ENCODE measurements at regions not wholly inside any gene's neighbourhood (a gene's known extent, or its start where the extent isn't known, plus 50 kb on each side); places are given as distances from the start of the nearest gene placed in this dataset.

- Histone ChIP-seq H3K4me2 (ENCODE audit: low read length) (no peak overlapping the region), H2AFZ (no peak overlapping the region), H3K4me1 (peaks cover under 1% of the 10 kb centered on the region), H3K9ac (no peak overlapping the region), H3K27me3 (ENCODE audit: control insufficient read depth, insufficient read depth, low read length) (no peaks in the 10 kb centered on the region), H3K27ac (no peak overlapping the region), H3K4me3 (ENCODE audit: low read depth, low read length) (no peak overlapping the region), H3K36me3 (ENCODE audit: control insufficient read depth, insufficient read depth, low read length) (no peaks in the 10 kb centered on the region), H3K9me3 (ENCODE audit: control insufficient read depth, low read length) (no peaks in the 10 kb centered on the region), H3K79me2 (no peaks in the 10 kb centered on the region)
- no peak for TF ChIP-seq CTCF (IDR thresholded peaks at IDR 0.05)
Measured at GRCh38 chr10:29026802-29027580, 261.9 kb upstream of the LYZL1 start.

- TF ChIP-seq CTCF (IDR thresholded peaks at IDR 0.05): no peak
- Histone ChIP-seq H3K4me1 (peaks cover 10% of the 10 kb centered on the region), H3K9me3 (ENCODE audit: control insufficient read depth, low read length) (no peaks in the 10 kb centered on the region), H3K36me3 (ENCODE audit: control insufficient read depth, insufficient read depth, low read length) (no peaks in the 10 kb centered on the region), H3K4me2 (ENCODE audit: low read length) (no peak overlapping the region), H3K9ac (no peak overlapping the region), H3K79me2 (no peaks in the 10 kb centered on the region), H3K4me3 (ENCODE audit: low read depth, low read length) (no peak overlapping the region), H3K27me3 (ENCODE audit: control insufficient read depth, insufficient read depth, low read length) (no peaks in the 10 kb centered on the region), H2AFZ (no peak overlapping the region), H3K27ac (no peak overlapping the region)
Measured at GRCh38 chr10:29028486-29028885, 260.4 kb upstream of the LYZL1 start.

GRCh38 chr10:29030900-29031299 lies 258.0 kb upstream of the LYZL1 start:
- Histone ChIP-seq H3K79me2 (no peaks in the 10 kb centered on the region), H3K27ac (no peak overlapping the region), H3K4me3 (ENCODE audit: low read depth, low read length) (no peak overlapping the region), H3K27me3 (ENCODE audit: control insufficient read depth, insufficient read depth, low read length) (no peaks in the 10 kb centered on the region), H3K9me3 (ENCODE audit: control insufficient read depth, low read length) (no peaks in the 10 kb centered on the region), H3K4me2 (ENCODE audit: low read length) (no peak overlapping the region), H3K9ac (no peak overlapping the region), H2AFZ (no peak overlapping the region), H3K4me1 (peaks cover 10% of the 10 kb centered on the region), H3K36me3 (ENCODE audit: control insufficient read depth, insufficient read depth, low read length) (no peaks in the 10 kb centered on the region)
- TF ChIP-seq CTCF (IDR thresholded peaks at IDR 0.05): no peak

GRCh38 chr10:29032169-29032568 lies 256.7 kb upstream of the LYZL1 start:
- Histone ChIP-seq H3K9ac (no peak overlapping the region), H3K4me2 (ENCODE audit: low read length) (no peak overlapping the region), H3K79me2 (no peaks in the 10 kb centered on the region), H3K27ac (no peak overlapping the region), H2AFZ (no peak overlapping the region), H3K4me1 (peaks cover 10% of the 10 kb centered on the region), H3K27me3 (ENCODE audit: control insufficient read depth, insufficient read depth, low read length) (no peaks in the 10 kb centered on the region), H3K36me3 (ENCODE audit: control insufficient read depth, insufficient read depth, low read length) (no peaks in the 10 kb centered on the region), H3K9me3 (ENCODE audit: control insufficient read depth, low read length) (no peaks in the 10 kb centered on the region), H3K4me3 (ENCODE audit: low read depth, low read length) (no peak overlapping the region)
- TF ChIP-seq CTCF (IDR thresholded peaks at IDR 0.05): no peak
